ENCODE measurements at regions not wholly inside any gene's neighbourhood (a gene's known extent, or its start where the extent isn't known, plus 50 kb on each side); places are given as distances from the start of the nearest gene placed in this dataset.

GRCh38 chrX:104427073-104427472 is 138.9 kb upstream of the IL1RAPL2 start (continued):
- no peak for TF ChIP-seq ARID5B (CRISPR knock-in tag; IDR thresholded peaks at IDR 0.05)
- TF ChIP-seq ZNF629 (CRISPR knock-in tag; conservative IDR thresholded peaks at IDR 0.05) = no peak
- no peak for TF ChIP-seq BRF2 (CRISPR knock-in tag; IDR thresholded peaks at IDR 0.05)

- Histone ChIP-seq H3K9me3 (ENCODE audit: low read length) (no peaks in the 10 kb centered on the region), H3K27ac (ENCODE audit: extremely low read length, insufficient read depth, low read length) (no peak overlapping the region), H3K4me1 (ENCODE audit: insufficient read depth, low read length) (no peaks in the 10 kb centered on the region), H3K4me2 (ENCODE audit: low read depth, low read length) (no peak overlapping the region), H4K20me1 (ENCODE audit: insufficient read depth, low read length) (no peaks in the 10 kb centered on the region), H3K27me3 (ENCODE audit: control insufficient read depth in 1 of 2, insufficient read depth in 2 of 2, low read length in 2 of 2) (no peaks in the 10 kb centered on the region), H3K9ac (ENCODE audit: insufficient read depth, low read depth, low read length) (no peak overlapping the region), H3K4me3 (replicated peaks in 1 of 3; ENCODE audit: insufficient read depth in 1 of 3, low read depth in 2 of 3, low read length in 3 of 3) (no peak overlapping the region), H2AFZ (ENCODE audit: low read length) (no peak overlapping the region), H3K79me2 (ENCODE audit: insufficient read depth, low read length) (no peaks in the 10 kb centered on the region), H3K36me3 (replicated peaks in 1 of 2; ENCODE audit: control insufficient read depth in 1 of 2, insufficient read depth in 2 of 2, low read length in 2 of 2) (no peaks in the 10 kb centered on the region)
- in situ Hi-C loops (cut with HindIII; ENCODE audit: extremely low pct_ligation_motif_present, low pct_unique_long_range_greater_than_20kb) = no loop called here
- FAIRE-seq (no peak), DNase-seq (ENCODE audit: low spot score) (no peak), ATAC-seq (no peak)
- WGBS (ENCODE audit: low lambda C conversion rate) = 10% methylated on average over 2 of the region's 4 CpGs
- ChIA-PET POLR2A (no interaction called here), CTCF (ENCODE audit: low intra/inter-chr PET ratio, low total read pairs) (no interaction called here)
- BruUV-seq (replicated peaks) = no TSS peak
- intact Hi-C loops (cut with micrococcal nuclease; ENCODE audit: unreplicated experiment) = no loop called here
- TF ChIP-seq AGO1 (IDR thresholded peaks at IDR 0.05; ENCODE audit: low read depth, low read length, poor library complexity, severe bottlenecking) = no peak
- TF ChIP-seq THAP8 (CRISPR knock-in tag; IDR thresholded peaks at IDR 0.05; ENCODE audit: borderline replicate concordance) = no peak
- no peak for TF ChIP-seq GATAD1 (CRISPR knock-in tag; IDR thresholded peaks at IDR 0.05)
- no peak for TF ChIP-seq ZC3H13 (CRISPR knock-in tag; IDR thresholded peaks at IDR 0.05)
- TF ChIP-seq KLF15 (CRISPR knock-in tag; IDR thresholded peaks at IDR 0.05; ENCODE audit: borderline replicate concordance) = no peak
- no peak for TF ChIP-seq CREB1 (IDR thresholded peaks at IDR 0.05)
- TF ChIP-seq CREB1 (CRISPR knock-in tag; IDR thresholded peaks at IDR 0.05) = no peak
- TF ChIP-seq SOX13 (IDR thresholded peaks at IDR 0.05) = no peak
- TF ChIP-seq SOX13 (CRISPR knock-in tag; conservative IDR thresholded peaks at IDR 0.05 in 1 of 2, IDR thresholded peaks at IDR 0.05 in 1 of 2) = no peak
- no peak for TF ChIP-seq PBX3 (CRISPR knock-in tag; IDR thresholded peaks at IDR 0.05; ENCODE audit: borderline replicate concordance)
- no peak for TF ChIP-seq ZNF737 (CRISPR knock-in tag; IDR thresholded peaks at IDR 0.05; ENCODE audit: borderline replicate concordance)
- no peak for TF ChIP-seq KDM1A (CRISPR knock-in tag; IDR thresholded peaks at IDR 0.05)
- TF ChIP-seq TBX3 (IDR thresholded peaks at IDR 0.05; ENCODE audit: borderline replicate concordance) = no peak
- no peak for TF ChIP-seq BATF2 (CRISPR knock-in tag; IDR thresholded peaks at IDR 0.05)
- no peak for TF ChIP-seq ZNF552 (CRISPR knock-in tag; IDR thresholded peaks at IDR 0.05; ENCODE audit: borderline replicate concordance)
Measured at GRCh38 chrX:104420907-104421306, 145.1 kb upstream of the IL1RAPL2 start.
